ENCODE measurements at regions not wholly inside any gene's neighbourhood (a gene's known extent, or its start where the extent isn't known, plus 50 kb on each side); places are given as distances from the start of the nearest gene placed in this dataset.

DNA sequence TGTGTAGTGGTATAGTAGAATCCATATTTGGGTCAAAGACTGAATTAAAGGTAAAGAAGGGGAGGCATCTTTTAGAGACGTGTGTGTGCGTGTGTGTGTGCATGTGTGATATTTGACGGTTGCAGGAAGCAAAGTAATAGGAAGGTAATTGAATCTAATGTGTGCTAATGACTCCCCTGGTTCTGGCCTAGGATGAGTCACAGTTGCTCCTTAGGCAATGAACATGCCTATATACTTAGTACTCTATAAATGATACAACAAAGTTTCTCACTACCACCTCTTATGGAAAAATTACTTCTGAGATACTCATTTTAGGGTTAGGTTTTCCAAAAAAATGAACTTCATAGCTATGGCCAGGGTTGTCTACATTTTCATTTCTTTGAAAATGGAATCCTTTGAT, 409.6 kb downstream of the GUCY1A2 start:
- Histone ChIP-seq H3K4me1 (ENCODE audit: control insufficient read depth in 1 of 2, insufficient read depth in 2 of 2, low read length in 2 of 2) (no peaks in the 10 kb centered on the region), H3K9ac (ENCODE audit: insufficient read depth, low read length, poor library complexity, severe bottlenecking) (no peak overlapping the region), H3K4me3 (replicated peaks in 1 of 3; ENCODE audit: low read depth in 2 of 3, low read length in 3 of 3) (no peak overlapping the region), H3K4me2 (replicated peaks; ENCODE audit: extremely low read depth, low read length, poor library complexity, severe bottlenecking) (no peak overlapping the region), H3K9me3 (replicated peaks in 1 of 2; ENCODE audit: control insufficient read depth in 1 of 2, insufficient read depth in 1 of 2, low read length in 2 of 2) (peaks cover 2 to 5% of the 10 kb centered on the region in 2 donors), H4K20me1 (ENCODE audit: insufficient read depth, low read length) (no peaks in the 10 kb centered on the region), H3K27me3 (ENCODE audit: control insufficient read depth in 2 of 2, insufficient read depth in 2 of 2, low read length in 2 of 2) (no peaks in the 10 kb centered on the region), H3K36me3 (replicated peaks in 1 of 2; ENCODE audit: control insufficient read depth in 1 of 2, insufficient read depth in 2 of 2, low read length in 2 of 2) (no peaks in the 10 kb centered on the region), H3K79me2 (ENCODE audit: insufficient read depth, low read length) (no peaks in the 10 kb centered on the region), H3K27ac (ENCODE audit: low read depth in 1 of 2, low read length in 2 of 2) (no peak overlapping the region), H2AFZ (ENCODE audit: insufficient read depth, low read depth, low read length, poor library complexity, severe bottlenecking) (no peak overlapping the region)
- WGBS (ENCODE audit: insufficient coverage) = 80% methylated on average over 1 of the region's 3 CpGs
- Mint-ChIP-seq H3K27me3 (ENCODE audit: low read depth in 3 of 3) (no peaks in the 10 kb centered on the region), H3K4me3 (no peak overlapping the region), H3K27ac (no peak overlapping the region), H3K4me1 (no peaks in the 10 kb centered on the region), H3K36me3 (no peaks in the 10 kb centered on the region), H3K9me3 (peaks cover 0 to 7% (median 4%) of the 10 kb centered on the region in 7 donors)
- TF ChIP-seq, protein P1, sequence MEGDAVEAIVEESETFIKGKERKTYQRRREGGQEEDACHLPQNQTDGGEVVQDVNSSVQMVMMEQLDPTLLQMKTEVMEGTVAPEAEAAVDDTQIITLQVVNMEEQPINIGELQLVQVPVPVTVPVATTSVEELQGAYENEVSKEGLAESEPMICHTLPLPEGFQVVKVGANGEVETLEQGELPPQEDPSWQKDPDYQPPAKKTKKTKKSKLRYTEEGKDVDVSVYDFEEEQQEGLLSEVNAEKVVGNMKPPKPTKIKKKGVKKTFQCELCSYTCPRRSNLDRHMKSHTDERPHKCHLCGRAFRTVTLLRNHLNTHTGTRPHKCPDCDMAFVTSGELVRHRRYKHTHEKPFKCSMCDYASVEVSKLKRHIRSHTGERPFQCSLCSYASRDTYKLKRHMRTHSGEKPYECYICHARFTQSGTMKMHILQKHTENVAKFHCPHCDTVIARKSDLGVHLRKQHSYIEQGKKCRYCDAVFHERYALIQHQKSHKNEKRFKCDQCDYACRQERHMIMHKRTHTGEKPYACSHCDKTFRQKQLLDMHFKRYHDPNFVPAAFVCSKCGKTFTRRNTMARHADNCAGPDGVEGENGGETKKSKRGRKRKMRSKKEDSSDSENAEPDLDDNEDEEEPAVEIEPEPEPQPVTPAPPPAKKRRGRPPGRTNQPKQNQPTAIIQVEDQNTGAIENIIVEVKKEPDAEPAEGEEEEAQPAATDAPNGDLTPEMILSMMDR (IDR thresholded peaks at IDR 0.05) = no peak
- no peak for DNase-seq
- intact Hi-C loops (cut with micrococcal nuclease) = no loop called here

DNA sequence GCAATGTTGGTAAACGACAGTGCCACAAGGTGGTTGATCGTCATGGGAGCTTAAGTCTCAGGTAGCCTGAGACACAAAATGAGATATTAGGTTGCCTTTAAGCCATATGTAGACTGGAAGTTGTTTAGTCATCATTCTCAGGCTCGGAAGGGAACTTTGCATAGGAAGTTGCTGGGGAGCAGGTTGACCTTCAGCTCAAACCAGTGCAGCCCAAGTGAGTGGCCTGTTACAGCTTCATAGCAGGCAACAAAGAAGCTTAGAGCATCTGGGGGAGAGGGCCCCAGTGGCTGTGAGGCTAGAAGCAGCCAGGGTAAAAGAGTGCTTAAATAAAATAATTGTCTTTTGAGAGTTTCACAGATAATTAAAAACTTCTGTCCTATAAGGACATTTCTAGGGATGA, 404.0 kb downstream of the GUCY1A2 start:
- Histone ChIP-seq H3K36me3 (replicated peaks in 1 of 2; ENCODE audit: control insufficient read depth in 1 of 2, insufficient read depth in 2 of 2, low read length in 2 of 2) (no peaks in the 10 kb centered on the region), H3K9ac (ENCODE audit: insufficient read depth, low read length, poor library complexity, severe bottlenecking) (no peak overlapping the region), H3K27me3 (ENCODE audit: control insufficient read depth in 2 of 2, insufficient read depth in 2 of 2, low read length in 2 of 2) (no peaks in the 10 kb centered on the region), H3K27ac (ENCODE audit: low read depth in 1 of 2, low read length in 2 of 2) (no peak overlapping the region), H4K20me1 (ENCODE audit: insufficient read depth, low read length) (no peaks in the 10 kb centered on the region), H2AFZ (ENCODE audit: insufficient read depth, low read depth, low read length, poor library complexity, severe bottlenecking) (no peak overlapping the region), H3K4me3 (replicated peaks in 1 of 3; ENCODE audit: low read depth in 2 of 3, low read length in 3 of 3) (no peak overlapping the region), H3K4me1 (ENCODE audit: control insufficient read depth in 1 of 2, insufficient read depth in 2 of 2, low read length in 2 of 2) (no peaks in the 10 kb centered on the region), H3K9me3 (replicated peaks in 1 of 2; ENCODE audit: control insufficient read depth in 1 of 2, insufficient read depth in 1 of 2, low read length in 2 of 2) (peaks cover 0 to 2% of the 10 kb centered on the region in 2 donors), H3K4me2 (replicated peaks; ENCODE audit: extremely low read depth, low read length, poor library complexity, severe bottlenecking) (no peak overlapping the region), H3K79me2 (ENCODE audit: insufficient read depth, low read length) (no peaks in the 10 kb centered on the region)
- Mint-ChIP-seq H3K36me3 (no peaks in the 10 kb centered on the region), H3K27me3 (ENCODE audit: low read depth in 3 of 3) (no peaks in the 10 kb centered on the region), H3K27ac (no peak overlapping the region), H3K9me3 (peaks cover 0 to 12% (median 3%) of the 10 kb centered on the region in 7 donors), H3K4me1 (no peaks in the 10 kb centered on the region), H3K4me3 (no peak overlapping the region)
- WGBS (ENCODE audit: insufficient coverage) = 87% methylated on average over 3 of the region's 3 CpGs
- DNase-seq = no peak
- intact Hi-C loops (cut with micrococcal nuclease) = no loop called here
- TF ChIP-seq, protein P1 (IDR thresholded peaks at IDR 0.05) = no peak
